NCI-H446 (cell line): ENCODE measurements at regions not wholly inside any gene's neighbourhood (a gene's known extent, or its start where the extent isn't known, plus 50 kb on each side); places are given as distances from the start of the nearest gene placed in this dataset.
"Not testable (repeated sequence)": the region's sequence is repeated elsewhere in the genome, so short reads cannot be mapped to it uniquely, and the experiment has no call there.

ENCODE experiments used
- DNase-seq, 2 experiments: peaks; one replicate each; lab custom pipeline; 2025; lab: John Stamatoyannopoulos, UW

DNA sequence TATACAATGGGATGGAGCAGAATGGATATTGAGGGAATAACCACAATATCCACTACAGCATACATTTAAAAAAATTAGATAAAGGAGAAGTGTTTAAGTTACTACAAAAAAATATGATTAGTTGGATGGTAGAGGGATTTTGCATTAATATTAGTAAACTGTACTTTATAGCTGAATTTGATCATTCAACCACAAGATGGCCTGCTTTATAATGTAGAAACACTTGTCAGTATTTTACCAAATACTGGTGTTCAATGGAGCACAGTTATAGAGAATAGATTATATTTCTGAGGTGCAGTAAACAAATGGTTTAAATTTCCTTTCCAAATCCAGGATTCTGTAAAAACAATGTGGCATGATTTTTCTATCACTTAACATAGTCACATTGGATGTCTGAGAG lies 818.8 kb upstream of the CHORDC1 start:
- no peak for DNase-seq

GRCh38 chr11:91023731-91024130 lies 800.9 kb upstream of the CHORDC1 start:
- DNase-seq: peak; percentile 77 to 88

DNA sequence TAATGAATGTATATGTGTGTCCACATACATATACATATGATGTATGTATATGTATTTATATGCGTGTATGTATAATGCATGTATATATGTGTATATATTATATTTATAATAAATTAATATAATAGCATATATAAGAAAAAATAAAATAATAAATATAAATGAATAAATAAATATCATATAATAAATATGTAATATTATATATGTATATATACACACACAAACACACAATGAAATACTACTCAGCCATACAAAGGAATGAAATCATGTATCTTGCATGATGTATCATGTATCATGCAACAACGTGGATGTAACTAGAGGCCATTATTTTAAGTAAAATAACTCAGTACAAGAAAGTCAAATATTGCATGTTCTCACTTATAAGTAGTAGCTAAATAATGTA lies 788.7 kb upstream of the CHORDC1 start:
- no peak for DNase-seq

- no peak for DNase-seq
These were observed 782.6 kb upstream of the CHORDC1 start for GRCh38 chr11:91005458-91005857.

DNA sequence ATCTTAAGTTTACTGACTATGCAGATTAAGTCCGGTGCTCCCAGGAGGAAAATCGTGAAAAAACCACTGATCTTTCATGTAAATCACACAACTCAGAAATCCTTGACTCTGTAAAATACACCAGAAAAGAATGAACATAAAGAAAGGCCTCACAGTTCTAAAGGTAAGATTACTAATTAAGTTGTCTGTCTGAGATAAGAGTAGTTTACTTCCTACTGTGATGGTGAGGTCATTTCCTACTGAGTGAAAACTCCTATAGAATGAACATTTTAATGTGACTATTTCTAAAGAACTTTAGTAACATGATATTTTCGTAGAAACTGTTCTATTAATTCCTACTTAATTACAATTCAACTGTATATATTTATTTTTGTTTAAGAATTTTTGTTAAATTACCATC lies 774.4 kb upstream of the CHORDC1 start:
- DNase-seq: no peak

- not testable (repeated sequence) for DNase-seq
These were observed 749.3 kb upstream of the CHORDC1 start for GRCh38 chr11:90972159-90972558.

DNA sequence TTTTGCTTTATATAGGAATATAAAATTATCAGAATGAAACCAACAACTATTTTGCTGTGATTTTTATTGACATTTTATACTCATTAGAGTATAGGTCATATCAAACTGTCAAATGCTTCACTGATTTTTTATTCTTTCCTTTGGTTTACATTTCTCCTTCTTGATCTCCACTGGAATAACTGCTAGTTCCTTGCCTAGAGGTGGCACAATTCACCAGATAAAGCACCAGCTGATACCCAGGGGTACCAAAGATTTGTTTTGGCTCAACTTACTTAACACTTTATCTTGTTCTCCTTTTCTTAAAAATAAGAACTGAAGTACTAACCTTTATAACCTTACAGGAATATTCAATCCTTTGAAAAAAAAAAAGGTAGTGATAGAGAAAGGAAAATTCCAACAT lies 725.1 kb upstream of the CHORDC1 start:
- DNase-seq: no peak

GRCh38 chr11:90930252-90930651 lies 707.4 kb upstream of the CHORDC1 start:
- DNase-seq: no peak

- no peak for DNase-seq
These were observed 696.5 kb upstream of the CHORDC1 start for GRCh38 chr11:90919332-90919731.

- DNase-seq: no peak
These were observed 693.9 kb upstream of the CHORDC1 start for GRCh38 chr11:90916706-90917105.

- DNase-seq: no peak
These were observed 690.4 kb upstream of the CHORDC1 start for GRCh38 chr11:90913131-90913668.

- DNase-seq: no peak
These were observed 689.8 kb upstream of the CHORDC1 start for GRCh38 chr11:90912631-90913030.

DNA sequence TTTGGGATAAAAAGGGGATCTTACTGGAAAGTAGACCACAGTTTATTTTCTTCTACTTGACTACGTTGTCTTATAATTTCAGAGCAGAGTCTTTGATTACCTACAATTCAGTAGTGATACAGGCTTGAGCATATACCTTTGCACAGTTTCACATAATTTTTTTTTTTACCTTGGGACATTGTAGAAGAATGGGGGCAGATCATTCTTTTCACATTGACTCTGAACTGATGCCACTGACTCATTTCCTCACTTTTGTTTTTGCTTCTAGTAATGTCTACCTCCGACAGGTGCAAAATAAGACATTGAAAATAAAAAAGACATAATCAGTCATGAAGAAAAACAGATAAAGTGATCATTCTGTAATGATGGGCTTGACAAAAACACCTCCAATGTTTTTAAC lies 688.3 kb upstream of the CHORDC1 start:
- no peak for DNase-seq

GRCh38 chr11:90908074-90908473 lies 685.2 kb upstream of the CHORDC1 start:
- DNase-seq: peak in 1 of 2 experiments; percentile 20

DNA sequence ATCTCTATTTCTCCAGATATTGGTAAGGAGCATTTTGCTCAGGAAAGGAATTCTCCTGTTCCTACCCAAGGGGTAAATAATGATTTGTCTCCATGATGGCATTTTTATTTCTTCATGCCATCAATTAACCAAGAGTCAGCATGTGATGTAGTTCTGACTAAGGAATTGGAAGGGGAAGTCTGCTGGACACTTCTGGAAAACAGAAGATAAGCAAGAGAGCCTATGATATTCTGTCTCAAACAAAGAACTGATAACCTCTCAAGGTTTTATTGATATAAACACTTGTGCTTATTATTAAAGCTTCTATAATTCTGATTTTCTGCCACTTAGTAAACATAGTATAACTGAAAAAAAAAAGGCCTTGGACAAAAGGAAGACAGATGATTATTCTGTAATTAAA lies 673.0 kb upstream of the CHORDC1 start:
- no peak for DNase-seq

- no peak for DNase-seq
These were observed 667.5 kb upstream of the CHORDC1 start for GRCh38 chr11:90890347-90890746.

GRCh38 chr11:90884181-90884580 lies 661.3 kb upstream of the CHORDC1 start:
- no peak for DNase-seq

DNA sequence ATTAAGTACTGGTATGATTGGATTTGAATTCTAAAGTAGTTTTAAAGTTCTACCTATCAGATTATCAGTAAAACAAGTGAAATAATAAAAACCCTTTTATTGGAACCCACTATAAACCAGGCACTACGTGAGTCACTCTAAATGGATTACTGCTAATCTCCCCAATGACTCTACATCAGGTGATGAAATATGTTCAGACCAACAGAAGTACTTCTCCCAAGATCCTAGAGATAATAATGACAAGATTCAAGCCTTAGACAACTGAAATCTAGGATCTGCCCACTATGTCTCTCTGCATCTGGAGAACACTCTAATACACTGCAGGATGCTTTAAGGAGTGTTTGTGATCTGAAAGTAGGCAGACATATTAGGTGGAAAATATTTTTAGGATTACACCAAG lies 652.1 kb upstream of the CHORDC1 start:
- no peak for DNase-seq

GRCh38 chr11:90874281-90874680 lies 651.4 kb upstream of the CHORDC1 start:
- no peak for DNase-seq

GRCh38 chr11:90867416-90867815 lies 644.6 kb upstream of the CHORDC1 start:
- DNase-seq: no peak

DNA sequence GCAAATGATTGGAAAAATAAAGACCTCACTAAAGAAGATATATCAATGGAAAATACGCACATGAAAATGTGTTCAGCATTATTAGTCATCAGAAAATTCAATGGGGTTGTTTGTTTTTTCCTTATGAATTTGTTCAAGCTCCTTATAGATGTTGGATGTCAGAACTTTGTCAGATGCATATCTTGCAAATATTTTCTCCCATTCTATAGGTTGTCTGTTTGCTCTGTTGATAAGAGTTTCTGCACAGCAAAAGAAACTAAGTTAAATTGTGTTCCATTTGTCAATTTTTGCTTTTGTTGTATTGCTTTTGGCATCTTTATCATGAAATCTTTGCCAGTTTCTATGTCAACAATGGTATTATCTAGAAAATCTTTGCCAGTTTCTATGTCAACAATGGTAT lies 633.9 kb upstream of the CHORDC1 start:
- no peak for DNase-seq

- DNase-seq: no peak
These were observed 632.7 kb upstream of the CHORDC1 start for GRCh38 chr11:90855531-90855930.

GRCh38 chr11:90851196-90851595 lies 628.3 kb upstream of the CHORDC1 start:
- no peak for DNase-seq

- no peak for DNase-seq
These were observed 626.5 kb upstream of the CHORDC1 start for GRCh38 chr11:90849312-90849711.
